HG03066 (cell line): ENCODE measurements at regions not wholly inside any gene's neighbourhood (a gene's known extent, or its start where the extent isn't known, plus 50 kb on each side); places are given as distances from the start of the nearest gene placed in this dataset.
"Not testable (repeated sequence)": the region's sequence is repeated elsewhere in the genome, so short reads cannot be mapped to it uniquely, and the experiment has no call there.

ENCODE experiments used
- ATAC-seq: cut with Tn5 transposase; IDR thresholded peaks from one replicate; pipeline ENCODE4 v1.9.1; 2021; ENCODE audit warnings: low read depth; ENCODE audit not compliant: unreplicated experiment

DNA sequence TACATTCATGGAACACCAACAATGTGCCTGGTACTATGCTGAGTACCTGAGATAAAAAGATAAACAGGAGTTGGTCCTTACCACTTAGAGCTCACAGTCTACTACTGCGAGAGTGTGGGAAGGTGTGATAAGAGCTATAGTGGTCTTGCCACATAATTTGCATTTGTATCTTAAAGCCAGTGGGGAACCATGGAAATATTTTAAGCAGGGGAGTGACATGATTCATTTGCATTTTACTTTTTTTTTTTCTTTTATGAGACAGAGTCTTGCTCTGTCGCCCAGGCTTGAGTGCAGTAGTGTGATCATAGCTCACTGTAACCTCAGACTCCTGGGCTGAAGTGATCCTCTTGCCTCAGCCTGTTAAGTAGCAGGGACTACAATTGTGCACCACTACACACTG lies 53.6 kb downstream of the SRGAP2 start:
- peak; percentile 93 for ATAC-seq

DNA sequence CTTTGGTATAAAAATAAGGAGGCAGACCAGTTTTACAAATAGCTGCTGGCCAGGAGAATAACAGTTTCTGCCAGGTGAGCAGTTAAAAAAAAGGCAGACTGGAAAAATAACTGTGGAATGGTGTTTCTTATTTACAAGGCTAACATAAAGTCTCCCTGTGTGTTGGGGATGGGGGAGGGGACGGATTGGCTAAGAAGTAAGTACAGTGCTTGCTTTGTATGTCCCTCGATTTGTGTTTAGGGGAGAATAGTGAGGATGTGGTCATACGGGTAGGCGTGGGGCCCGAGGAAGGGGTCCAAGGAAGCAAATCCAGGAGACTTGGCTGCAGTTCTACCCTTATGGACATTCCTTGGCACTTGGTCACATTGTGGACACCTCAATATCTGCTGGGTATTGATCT lies 58.1 kb downstream of the SRGAP2 start:
- not testable (repeated sequence) for ATAC-seq

DNA sequence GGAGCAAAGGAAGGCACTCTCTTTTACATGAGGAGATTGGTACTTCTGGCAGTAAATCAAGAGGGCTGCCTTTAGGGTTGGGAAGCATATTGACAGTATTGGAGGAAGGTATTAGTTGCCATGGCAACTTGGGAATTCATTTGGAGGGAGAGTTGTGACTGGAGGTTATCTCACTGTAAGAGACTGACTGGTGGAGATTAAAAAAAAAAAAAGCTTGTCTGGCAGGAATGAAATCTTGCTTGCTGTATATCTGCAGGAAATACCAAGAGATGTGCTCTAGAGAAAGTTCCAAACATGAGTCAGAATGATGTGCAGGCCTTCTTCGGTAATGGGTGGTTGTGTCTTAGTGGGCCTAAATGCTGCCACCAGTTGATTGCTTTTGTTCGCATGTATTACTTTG lies 59.1 kb downstream of the SRGAP2 start:
- not testable (repeated sequence) for ATAC-seq

DNA sequence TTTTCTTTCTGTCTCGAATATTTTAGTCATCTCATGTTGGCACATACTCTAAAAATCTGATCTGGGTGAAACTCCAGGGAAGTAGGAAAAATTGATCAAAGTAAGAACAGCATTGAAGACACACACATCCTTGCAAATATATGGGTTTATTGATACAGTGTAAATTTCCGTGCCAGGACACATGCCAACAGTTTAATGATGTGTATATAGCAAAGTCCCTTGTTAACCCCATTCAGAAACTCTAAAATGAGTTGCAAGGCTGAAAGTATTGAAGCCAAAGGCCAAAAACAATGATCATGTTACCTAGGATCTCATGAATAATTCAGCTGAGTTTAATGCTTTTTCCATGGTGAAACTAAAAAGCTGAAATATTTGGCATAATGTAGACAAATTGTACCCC lies 61.6 kb downstream of the SRGAP2 start:
- ATAC-seq, result not testable (repeated sequence)

DNA sequence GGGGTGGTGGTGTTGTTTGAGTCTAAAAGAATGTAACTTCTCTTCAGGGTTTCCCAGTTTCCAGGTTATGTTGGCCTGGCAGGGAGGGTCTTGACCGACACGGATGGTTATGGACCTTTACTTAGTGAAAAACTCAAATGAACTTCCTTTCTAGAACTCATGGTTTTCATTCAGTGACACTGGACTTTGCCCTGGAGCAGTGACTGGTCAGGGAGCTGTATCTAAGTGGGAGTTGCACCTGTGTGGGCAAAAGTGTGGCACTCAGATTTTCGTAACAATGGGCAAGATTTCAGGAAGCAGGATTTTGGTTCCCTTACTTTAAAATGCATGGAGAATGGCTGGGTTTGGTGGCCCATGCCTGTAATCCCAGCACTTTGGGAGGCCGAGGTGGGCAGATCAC lies 67.8 kb downstream of the SRGAP2 start:
- not testable (repeated sequence) for ATAC-seq

DNA sequence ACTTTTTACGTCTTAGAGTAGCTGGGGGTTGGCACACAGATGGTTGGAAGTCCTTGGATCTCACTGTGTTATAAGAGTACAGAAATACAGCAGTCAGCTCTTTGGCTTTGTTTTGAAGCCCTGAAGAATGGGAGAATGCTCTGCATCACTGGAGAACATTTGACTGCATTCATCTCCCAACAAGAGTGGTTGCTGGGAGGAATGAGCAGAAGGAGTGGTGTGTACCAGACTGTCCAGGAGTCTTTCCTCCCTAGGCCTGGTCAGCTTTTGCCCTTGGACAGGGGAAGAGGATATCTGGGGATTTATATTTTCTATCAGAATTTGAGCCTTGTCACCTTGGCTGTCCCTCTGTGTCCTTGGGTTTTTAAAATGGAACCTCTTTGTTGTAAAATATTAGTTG lies 69.8 kb downstream of the SRGAP2 start:
- ATAC-seq, result not testable (repeated sequence)

DNA sequence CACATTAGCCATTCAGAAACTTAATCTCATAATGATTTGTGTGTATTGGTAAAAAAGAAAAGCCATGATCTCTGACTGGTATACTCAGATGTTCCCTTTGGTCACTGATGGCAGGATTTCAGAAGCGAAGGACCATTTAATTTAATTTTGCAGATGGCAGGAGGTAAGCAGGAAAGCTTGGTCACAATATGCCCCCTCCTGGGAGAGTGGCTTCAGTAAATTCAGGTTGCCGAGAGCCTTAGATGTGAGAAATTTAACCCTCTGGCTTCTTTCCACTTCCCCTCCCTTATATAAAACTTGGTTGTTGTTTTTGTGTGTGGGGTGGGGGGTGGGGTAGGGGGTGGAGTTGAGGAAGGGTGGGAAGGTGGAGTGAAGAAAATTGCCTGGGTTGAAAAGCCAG lies 72.8 kb downstream of the SRGAP2 start:
- ATAC-seq, result not testable (repeated sequence)

DNA sequence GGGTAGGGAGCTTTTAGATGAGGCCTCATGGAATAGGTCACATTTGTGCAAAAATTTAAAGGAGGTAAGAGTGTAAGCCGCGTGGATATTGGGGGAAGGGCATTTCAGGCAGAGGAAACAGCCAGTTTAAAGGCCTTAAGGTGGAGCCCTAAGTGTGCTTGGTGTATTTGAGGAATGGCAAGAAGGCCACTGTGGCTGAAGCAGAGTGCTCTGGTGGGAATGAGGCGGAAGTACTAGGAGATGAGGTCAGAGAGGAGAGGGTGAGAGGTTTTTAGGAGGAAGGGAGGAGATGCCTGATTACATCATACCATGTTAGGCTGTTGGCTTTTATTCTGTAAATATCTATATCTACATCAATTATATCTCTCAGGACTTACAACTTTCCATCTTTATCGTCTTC lies 75.3 kb downstream of the SRGAP2 start:
- not testable (repeated sequence) for ATAC-seq

DNA sequence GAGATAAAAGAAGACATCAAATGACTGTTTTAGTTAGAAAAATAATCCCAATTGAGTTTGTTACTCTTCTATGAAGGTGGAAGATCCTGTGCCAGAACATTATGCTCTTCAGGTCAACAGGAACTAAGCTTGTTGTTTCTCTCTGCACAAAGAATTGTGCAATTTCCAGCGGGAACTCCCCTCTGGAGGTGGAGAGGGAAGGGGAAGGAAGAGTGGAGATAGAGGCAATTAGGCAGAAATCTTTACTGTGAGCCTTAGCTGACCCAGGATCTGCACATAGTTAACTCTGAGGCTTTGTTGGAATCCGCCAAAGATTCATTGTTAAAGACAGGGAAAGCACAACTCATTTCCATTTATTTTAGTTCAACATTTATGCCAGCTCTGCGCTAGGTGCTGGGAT lies 77.3 kb downstream of the SRGAP2 start:
- ATAC-seq, result not testable (repeated sequence)

DNA sequence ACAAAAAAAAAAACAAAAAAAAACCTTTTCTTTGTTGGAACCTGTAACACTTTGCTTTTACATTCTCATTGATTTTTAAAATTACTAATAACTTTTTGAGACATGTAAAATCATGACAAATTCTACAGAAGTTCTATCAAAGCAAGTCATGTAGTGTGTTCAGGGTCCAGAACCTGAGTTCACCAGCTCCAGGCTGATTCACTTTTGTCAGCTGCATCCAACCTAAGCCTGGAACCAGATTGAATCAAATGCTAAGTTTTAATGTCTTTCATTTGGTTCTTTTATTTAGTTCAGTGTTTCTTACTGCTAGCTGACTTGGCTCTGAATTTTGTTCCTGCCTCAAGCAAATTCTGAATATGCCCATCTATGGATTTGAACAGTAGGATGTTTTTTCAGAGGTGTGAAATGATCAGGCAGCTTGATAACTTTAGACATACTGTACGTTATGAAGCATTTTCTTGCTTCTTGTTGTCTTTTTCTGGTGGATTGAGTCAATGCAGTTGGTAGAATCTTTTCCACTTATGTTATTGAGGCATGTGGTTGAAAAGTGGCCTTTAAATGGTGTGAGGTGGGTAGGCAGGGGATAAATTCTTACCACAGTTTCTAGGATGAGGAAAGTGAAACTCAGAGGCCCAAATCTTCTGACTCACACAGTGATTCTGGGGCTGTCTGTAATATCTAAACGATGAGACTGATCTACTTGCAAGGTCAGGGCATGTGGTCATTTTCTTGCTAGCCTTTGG lies 78.7 kb downstream of the SRGAP2 start:
- not testable (repeated sequence) for ATAC-seq

DNA sequence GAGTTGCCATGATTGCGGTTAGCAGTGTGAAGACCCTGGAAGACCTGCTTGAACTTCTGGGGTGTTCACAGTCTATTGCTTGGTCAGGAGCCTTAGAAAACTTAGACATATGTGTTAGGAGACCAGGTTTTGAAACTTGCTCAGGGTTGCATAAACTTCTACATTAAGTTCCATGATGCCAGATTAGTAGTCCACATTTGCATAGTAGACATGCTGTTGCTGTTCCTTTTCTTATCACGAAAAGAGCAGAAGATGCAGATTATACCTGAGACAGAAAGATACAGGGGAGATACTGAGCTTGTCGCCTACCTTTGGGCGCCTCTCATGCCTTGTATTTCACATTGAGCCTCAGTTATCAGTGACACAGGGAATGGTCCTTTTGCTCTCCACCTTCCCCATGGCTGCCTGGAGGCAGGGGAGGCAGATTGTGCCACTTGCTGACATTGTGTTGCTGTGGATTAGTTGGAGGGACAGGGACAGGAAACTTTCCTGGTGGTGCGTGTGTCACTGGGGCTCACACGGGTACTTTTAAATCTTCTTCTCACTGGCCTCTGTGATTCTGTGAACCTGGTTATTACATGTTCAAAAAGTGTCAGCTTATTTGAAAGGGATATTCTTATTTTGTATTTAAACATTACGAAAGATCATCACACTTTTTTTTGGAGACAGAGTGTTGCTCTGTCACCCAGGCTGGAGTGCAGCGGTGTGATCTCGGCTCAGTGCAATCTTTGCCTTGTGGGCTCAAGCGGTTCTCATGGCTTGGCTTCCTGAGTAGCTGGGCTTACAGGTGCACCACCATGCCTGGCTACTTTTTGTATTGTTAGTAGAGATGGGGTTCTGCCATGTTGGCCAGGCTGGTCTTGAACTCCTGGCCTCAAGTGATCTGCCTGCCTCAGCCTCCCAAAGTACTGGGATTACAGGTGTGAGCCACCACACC lies 82.0 kb downstream of the SRGAP2 start:
- not testable (repeated sequence) for ATAC-seq

DNA sequence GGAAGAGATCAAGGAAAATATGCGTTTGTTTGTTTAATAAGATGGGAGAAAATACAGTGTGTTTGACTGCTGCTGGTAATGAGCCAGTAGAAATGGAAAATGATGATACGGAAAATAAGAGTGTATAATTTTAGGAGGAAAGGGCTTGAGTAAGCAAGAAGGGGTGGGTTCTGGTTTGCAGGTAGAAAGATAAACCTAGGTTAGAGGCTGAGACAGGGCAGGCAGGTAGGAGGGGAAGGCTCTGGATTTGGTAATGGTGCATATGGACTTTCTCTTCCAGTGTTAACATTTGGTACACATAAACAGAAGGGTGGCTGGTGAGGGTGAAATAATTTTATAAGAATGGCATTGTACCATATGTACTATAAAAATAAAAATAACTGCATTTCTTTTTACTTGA lies 84.4 kb downstream of the SRGAP2 start:
- ATAC-seq, result not testable (repeated sequence)

DNA sequence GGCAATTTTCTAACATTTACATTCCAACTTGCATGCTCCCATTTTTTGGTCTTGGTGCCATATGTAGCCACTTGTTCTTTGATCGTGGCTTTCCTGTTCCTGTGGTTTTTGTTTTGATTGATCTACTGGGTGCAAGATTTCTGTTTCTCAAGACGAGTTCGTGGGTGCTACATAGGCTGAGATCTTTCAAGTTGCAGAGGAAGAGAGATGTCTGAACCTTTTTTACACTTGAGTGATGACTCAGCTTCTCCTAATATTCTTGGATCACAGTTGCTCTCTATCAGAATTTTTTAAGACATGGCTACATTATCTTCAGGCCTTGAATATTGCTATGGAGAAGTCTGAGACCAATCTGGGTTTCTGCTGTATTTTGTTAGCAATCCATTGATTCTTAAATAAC lies 85.1 kb downstream of the SRGAP2 start:
- ATAC-seq, result not testable (repeated sequence)

DNA sequence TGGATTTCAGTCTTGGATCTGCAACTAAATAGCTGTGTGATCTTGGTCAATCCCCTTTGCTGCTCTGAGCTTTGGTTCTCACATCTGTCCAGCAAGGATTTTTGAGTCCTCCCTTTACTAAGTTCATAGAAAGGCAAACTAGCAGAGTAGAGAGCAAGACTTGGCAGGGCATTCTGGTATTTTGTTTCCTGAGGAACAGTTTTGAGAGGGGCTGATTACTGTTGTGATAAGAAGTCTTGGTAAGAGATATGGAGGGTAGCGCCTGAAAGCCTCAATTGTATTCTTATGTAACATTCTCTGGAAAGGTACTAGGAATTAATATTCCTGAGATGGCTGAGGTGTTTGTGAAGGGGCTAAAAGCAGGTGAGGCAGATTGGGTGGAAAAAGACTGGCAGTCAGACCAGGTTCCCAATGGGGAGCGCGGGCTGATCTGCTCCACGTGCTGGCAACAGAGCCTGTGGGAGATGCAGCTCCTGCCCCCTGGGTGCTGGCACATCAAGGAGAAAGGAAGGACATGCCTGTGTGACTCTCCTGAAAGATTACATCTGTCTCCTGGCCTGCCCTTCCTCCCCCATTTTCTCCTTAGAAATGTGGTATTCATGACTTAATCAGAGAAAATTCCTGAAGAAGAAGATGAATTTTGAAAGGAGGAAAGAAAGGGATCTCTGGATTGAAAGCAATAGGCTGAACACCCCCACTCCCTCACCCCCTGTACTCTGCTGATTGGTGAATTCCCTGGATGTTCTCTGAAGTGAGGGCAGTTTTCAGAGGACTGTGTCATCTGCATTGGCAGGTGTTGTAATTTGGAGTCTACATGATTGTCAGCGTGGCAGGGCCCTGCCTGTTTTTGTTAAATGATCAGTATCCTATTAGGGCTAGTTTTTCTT lies 94.0 kb downstream of the SRGAP2 start:
- not testable (repeated sequence) for ATAC-seq

DNA sequence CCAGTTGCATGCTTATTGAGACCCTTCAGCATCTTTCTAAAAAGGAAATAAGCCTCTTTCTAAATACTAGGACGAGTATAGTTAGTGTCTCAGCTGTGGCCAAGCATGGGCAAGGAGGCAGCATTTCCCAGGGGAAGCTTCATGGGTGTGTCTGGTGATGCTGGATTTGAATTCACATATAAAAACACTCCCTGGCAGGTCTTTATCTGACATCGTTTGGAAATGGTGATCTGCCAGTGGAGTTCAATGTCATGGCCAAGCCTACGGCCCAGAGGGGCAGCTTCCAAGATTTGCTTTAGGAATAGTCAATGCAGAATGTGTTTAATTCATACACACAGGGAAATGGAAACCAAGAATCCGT lies 94.7 kb downstream of the SRGAP2 start:
- not testable (repeated sequence) for ATAC-seq

DNA sequence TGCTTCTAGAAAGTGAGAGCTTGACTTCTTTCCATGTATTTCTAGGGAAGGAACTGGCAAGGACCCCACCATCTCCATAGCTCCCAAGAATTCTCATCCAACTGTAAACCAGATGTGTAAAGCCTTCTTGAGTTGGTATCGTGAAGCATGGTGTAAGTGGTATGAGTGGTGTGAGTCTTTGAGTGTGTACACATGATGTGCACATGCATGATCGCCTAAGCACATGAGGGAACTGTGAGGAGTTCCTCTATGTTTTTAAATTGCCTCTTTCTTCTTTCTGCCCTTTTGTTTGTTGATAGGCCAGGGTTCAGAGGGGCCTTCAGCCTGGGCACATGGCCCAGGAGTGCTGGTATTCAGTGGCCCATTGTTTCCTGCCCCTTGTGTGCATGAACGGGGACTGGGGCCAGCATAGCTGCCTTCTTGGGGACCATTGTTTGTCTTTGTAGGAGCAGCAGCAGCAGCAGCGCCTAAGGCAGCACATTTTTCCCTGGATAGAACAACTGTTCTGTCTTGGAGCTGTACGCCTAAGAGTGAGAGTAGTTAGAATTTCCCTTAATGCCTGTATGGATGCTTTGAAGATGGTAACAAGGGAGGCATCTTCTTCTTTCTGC lies 95.9 kb downstream of the SRGAP2 start:
- ATAC-seq, result not testable (repeated sequence)

DNA sequence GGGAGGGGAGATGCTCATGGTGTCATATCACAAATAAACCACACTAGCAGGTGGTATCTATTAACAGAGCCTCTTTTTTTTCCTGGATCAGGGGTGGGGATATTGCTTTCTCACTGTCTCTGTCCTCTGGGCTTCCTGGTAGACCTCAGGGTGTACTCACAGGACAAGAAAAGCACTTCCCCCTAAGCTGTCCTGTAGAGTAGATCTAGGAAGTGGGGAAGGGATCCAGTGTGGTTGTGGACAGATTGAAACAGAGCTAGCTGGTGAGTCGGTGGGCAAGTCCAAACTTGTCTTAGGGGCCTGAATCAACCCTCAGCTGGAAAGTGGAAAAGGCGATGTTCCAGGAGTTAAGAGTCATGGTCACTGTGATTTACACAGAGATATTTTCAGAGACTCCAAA lies 96.6 kb downstream of the SRGAP2 start:
- ATAC-seq, result not testable (repeated sequence)

DNA sequence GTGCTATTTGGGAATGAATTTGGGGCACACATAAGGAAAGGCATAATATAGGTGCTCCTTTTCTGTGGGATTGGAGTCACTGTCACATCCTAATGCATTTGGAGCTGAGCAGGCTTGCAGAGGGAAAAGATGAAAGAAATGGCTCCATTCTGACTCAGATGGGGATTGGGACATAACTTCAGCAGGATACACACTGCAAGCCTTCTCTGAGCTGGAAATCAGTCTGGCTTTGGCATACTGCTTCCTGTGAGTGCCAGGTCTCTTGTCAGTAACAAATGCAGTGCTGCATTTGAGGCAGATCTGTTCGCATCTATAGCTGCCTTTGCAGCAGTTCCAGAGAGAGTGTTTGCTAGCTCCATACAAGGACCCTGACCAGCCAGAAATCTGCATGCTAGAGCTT lies 98.7 kb downstream of the SRGAP2 start:
- not testable (repeated sequence) for ATAC-seq

DNA sequence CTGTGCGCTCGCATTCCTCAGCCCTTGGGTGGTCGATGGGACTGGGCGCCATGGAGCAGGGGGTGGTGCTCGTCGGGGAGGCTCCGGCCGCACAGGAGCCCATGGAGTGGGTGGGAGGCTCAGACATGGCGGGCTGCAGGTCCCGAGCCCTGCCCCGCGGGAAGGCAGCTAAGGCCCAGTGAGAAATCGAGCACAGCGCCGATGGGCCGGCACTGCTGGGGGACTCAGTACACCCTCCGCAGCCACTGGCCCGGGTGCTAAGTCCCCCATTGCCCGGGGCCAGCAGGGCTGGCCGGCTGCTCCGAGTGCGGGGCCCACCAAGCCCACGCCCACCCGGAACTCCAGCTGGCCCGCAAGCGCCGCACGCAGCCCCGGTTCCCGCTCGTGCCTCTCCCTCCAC lies 104.1 kb downstream of the SRGAP2 start:
- ATAC-seq, result not testable (repeated sequence)

DNA sequence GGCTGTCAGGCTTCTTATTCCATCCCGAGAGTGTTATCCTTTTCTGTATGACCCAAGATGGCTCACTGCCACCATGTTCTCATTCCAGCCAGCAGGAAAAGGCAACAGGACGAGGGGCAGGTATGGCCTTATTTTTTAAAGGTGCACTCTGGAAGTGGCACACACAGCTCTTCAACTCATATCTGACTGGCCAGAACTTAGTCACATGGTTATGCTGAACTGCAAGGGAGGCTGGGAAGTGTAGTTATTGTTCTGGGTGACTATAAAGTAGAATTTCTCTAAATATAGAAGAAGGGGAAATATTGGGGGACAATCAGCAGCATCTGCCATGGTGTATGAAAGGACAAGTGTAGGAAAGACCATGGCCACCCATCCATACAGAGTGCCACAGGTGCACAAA lies 107.6 kb downstream of the SRGAP2 start:
- not testable (repeated sequence) for ATAC-seq
